Fibroblast of lung (primary cell): ENCODE measurements at regions not wholly inside any gene's neighbourhood (a gene's known extent, or its start where the extent isn't known, plus 50 kb on each side); places are given as distances from the start of the nearest gene placed in this dataset.

Experiments
- DNase-seq, 2 donors: peaks; one replicate each; pipeline versions ENCODE4 v3.0.0 to v3.0.0-alpha.2; 2010; ENCODE audit warnings: low read depth in 2 of 2
- H2AFZ ChIP-seq: 2 replicates; pipeline ENCODE4 v1.5.1; 2012; ENCODE audit warnings: low read length, control low read depth, inconsistent platforms
- H3K27ac ChIP-seq: 2 replicates; pipeline ENCODE4 v1.5.1; 2011; ENCODE audit warnings: low read length, control low read depth; ENCODE audit not compliant: insufficient read depth
- H3K27me3 ChIP-seq: 2 replicates; pipeline ENCODE4 v1.5.1; 2011; ENCODE audit warnings: mild to moderate bottlenecking, low read length; ENCODE audit not compliant: control insufficient read depth, insufficient read depth
- H3K36me3 ChIP-seq: 2 replicates; pipeline ENCODE4 v1.5.1; 2011; ENCODE audit warnings: low read length; ENCODE audit not compliant: control insufficient read depth, insufficient read depth
- H3K4me1 ChIP-seq: 2 replicates; pipeline ENCODE4 v1.5.1; 2011; ENCODE audit warnings: low read length; ENCODE audit not compliant: control insufficient read depth, insufficient read depth; ENCODE audit errors: extremely low read depth
- H3K4me2 ChIP-seq: 2 replicates; pipeline ENCODE4 v1.5.1; 2011; ENCODE audit warnings: low read length, control low read depth; ENCODE audit not compliant: insufficient read depth; ENCODE audit errors: extremely low read depth
- H3K4me3 ChIP-seq, 4 experiments: fragments of 200-600 bp in 1 of 4; sonication (generic) in 1 of 4; replicated peaks in 1 of 4; 2 replicates each; pipeline ENCODE4 v1.5.1; 2011 to 2016; ENCODE audit warnings: low read length in 4 of 4, low read depth in 3 of 4, mild to moderate bottlenecking in 3 of 4, control low read depth in 2 of 4, inconsistent platforms in 1 of 4, mixed read lengths in 1 of 4; ENCODE audit not compliant: insufficient read depth in 1 of 4; ENCODE audit errors: control extremely low read depth in 1 of 4
- H3K79me2 ChIP-seq: 2 replicates; pipeline ENCODE4 v1.5.1; 2012; ENCODE audit warnings: mild to moderate bottlenecking, low read length, inconsistent platforms; ENCODE audit not compliant: control insufficient read depth, insufficient read depth
- H3K9ac ChIP-seq: 2 replicates; pipeline ENCODE4 v1.5.1; 2011; ENCODE audit warnings: mild to moderate bottlenecking, low read length, control low read depth; ENCODE audit not compliant: insufficient read depth
- H3K9me3 ChIP-seq: 2 replicates; pipeline ENCODE4 v1.5.1; 2012; ENCODE audit warnings: low read depth, low read length; ENCODE audit not compliant: control insufficient read depth, insufficient read depth
- H4K20me1 ChIP-seq: 2 replicates; pipeline ENCODE4 v1.5.1; 2011; ENCODE audit warnings: low read length; ENCODE audit not compliant: control insufficient read depth, insufficient read depth; ENCODE audit errors: extremely low read depth
- EZH2 ChIP-seq: IDR thresholded peaks from 2 replicates; pipeline ENCODE4 v1.5.1; 2012; ENCODE audit warnings: low read length, control low read depth, mild to moderate bottlenecking; ENCODE audit errors: missing control alignments
- TF ChIP-seq, protein P1 (sequence below), 2 donors: IDR thresholded peaks in 1 of 2; conservative IDR thresholded peaks in 1 of 2; 1 replicate in 1 of 2; 2 replicates in 1 of 2; pipeline ENCODE4 v1.5.1; 2011 to 2012; ENCODE audit warnings: low read length in 2 of 2, control low read depth in 1 of 2, inconsistent platforms in 1 of 2, low read depth in 1 of 2, mild to moderate bottlenecking in 1 of 2

DNA sequence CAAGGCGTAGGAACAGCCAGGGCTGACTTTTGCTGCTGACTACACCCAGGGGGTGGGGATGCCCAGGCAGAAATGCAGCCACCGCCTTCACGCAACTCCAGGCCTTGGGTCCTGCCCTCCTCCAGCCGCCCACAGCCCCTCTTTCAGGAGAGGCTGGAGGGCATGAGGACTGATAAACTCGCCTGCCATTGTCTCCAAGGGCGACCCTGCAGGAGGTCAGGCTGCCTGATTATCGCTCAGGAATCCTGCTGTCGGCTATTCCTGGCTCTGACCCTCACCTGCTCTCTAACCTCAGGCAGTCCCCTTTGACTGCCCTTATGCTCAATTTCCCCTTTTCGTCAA is 62.0 kb upstream of the HDDC2 start:
- no peaks in the 10 kb centered on the region for H4K20me1 ChIP-seq
- H3K79me2 ChIP-seq = no peaks in the 10 kb centered on the region
- H3K4me2 ChIP-seq = peak overlapping the region; percentile 90
- no peaks in the 10 kb centered on the region for H3K27me3 ChIP-seq
- peak overlapping the region; percentile 35 to 48 (median 39) for H3K4me3 ChIP-seq
- H3K36me3 ChIP-seq = no peaks in the 10 kb centered on the region
- peak overlapping the region; percentile 43 for H3K9ac ChIP-seq
- H3K9me3 ChIP-seq = no peaks in the 10 kb centered on the region
- H3K4me1 ChIP-seq = peaks cover 6% of the 10 kb centered on the region
- H2AFZ ChIP-seq = peak overlapping the region; percentile 60
- no peak for TF ChIP-seq EZH2
- TF ChIP-seq, protein P1, sequence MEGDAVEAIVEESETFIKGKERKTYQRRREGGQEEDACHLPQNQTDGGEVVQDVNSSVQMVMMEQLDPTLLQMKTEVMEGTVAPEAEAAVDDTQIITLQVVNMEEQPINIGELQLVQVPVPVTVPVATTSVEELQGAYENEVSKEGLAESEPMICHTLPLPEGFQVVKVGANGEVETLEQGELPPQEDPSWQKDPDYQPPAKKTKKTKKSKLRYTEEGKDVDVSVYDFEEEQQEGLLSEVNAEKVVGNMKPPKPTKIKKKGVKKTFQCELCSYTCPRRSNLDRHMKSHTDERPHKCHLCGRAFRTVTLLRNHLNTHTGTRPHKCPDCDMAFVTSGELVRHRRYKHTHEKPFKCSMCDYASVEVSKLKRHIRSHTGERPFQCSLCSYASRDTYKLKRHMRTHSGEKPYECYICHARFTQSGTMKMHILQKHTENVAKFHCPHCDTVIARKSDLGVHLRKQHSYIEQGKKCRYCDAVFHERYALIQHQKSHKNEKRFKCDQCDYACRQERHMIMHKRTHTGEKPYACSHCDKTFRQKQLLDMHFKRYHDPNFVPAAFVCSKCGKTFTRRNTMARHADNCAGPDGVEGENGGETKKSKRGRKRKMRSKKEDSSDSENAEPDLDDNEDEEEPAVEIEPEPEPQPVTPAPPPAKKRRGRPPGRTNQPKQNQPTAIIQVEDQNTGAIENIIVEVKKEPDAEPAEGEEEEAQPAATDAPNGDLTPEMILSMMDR (conservative IDR thresholded peaks at IDR 0.05 in 1 of 2, IDR thresholded peaks at IDR 0.05 in 1 of 2; ENCODE audit: low read depth in 1 of 2, low read length in 2 of 2) = no peak
- no peak for DNase-seq
- H3K27ac ChIP-seq = no peak overlapping the region

DNA sequence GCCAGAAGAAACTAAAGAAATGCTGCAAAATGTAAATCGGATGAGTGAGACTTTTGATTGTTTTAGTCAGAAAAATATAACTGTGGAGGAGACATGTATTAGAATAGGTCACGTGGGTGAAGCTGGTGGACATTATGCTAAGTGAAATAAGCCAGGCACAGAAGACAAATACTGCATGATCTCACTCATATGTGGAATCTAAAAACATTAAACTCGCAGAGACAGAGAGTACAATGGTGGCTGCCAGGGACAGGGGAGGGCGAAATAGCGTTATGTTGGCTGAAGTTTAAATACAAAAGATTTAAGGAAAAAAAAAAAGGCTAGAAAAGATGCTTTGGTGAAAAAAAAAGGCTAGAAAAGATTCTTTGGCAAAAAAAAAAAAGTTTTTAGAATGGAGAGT is 63.5 kb upstream of the HDDC2 start:
- Histone ChIP-seq H3K4me1 (peaks cover 6% of the 10 kb centered on the region), H4K20me1 (no peaks in the 10 kb centered on the region), H3K4me2 (no peak overlapping the region), H2AFZ (no peak overlapping the region), H3K79me2 (no peaks in the 10 kb centered on the region), H3K27ac (no peak overlapping the region), H3K36me3 (no peaks in the 10 kb centered on the region), H3K27me3 (no peaks in the 10 kb centered on the region), H3K9me3 (no peaks in the 10 kb centered on the region), H3K4me3 (no peak overlapping the region), H3K9ac (no peak overlapping the region)
- TF ChIP-seq, protein P1 (conservative IDR thresholded peaks at IDR 0.05 in 1 of 2, IDR thresholded peaks at IDR 0.05 in 1 of 2; ENCODE audit: low read depth in 1 of 2, low read length in 2 of 2) = no peak
- TF ChIP-seq EZH2 = no peak
- DNase-seq = no peak

DNA sequence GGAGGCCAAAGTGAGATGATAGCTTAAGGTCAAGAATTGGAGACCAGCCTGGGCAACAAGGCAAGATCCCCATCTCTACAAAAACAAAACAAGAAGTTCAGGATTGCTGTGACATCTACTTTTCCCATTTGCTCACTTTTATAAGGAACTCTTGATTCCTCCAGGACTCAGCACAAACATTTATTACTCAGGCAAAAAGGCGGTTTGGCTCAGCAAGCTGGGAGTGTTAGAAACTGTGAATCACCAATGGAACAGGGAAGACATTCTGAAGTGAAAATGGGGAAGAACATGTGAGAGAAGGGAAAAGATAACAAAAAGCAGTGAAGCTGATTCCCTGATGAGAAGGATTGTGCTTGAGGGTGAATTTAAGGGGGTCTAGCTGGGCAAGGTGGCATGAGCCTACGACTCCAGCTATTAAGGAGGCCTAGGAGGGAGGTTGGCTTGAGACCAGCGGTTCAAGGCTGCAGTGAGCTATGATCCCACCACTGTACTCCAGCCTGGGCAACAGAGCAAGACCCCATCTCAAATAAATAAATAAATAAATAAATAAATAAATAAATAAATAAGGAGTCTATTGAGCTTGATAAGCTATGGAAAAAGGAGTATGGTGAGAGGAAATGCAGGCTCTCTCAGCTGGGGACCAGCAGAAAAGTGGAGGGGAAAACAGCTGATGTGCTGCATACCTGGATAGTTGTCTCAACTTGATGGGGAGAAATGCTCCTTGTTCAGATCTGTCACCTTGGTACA is 65.4 kb upstream of the HDDC2 start:
- H3K79me2 ChIP-seq = no peaks in the 10 kb centered on the region
- no peak overlapping the region for H2AFZ ChIP-seq
- no peaks in the 10 kb centered on the region for H3K9me3 ChIP-seq
- TF ChIP-seq, protein P1 (conservative IDR thresholded peaks at IDR 0.05 in 1 of 2, IDR thresholded peaks at IDR 0.05 in 1 of 2; ENCODE audit: low read depth in 1 of 2, low read length in 2 of 2) = no peak
- no peak for TF ChIP-seq EZH2
- H3K4me2 ChIP-seq = no peak overlapping the region
- no peak overlapping the region for H3K27ac ChIP-seq
- no peak overlapping the region for H3K4me3 ChIP-seq
- H3K36me3 ChIP-seq = no peaks in the 10 kb centered on the region
- no peaks in the 10 kb centered on the region for H4K20me1 ChIP-seq
- H3K4me1 ChIP-seq = peaks cover 6% of the 10 kb centered on the region
- H3K9ac ChIP-seq = no peak overlapping the region
- no peak for DNase-seq
- H3K27me3 ChIP-seq = no peaks in the 10 kb centered on the region
